ENCODE measurements at regions not wholly inside any gene's neighbourhood (a gene's known extent, or its start where the extent isn't known, plus 50 kb on each side); places are given as distances from the start of the nearest gene placed in this dataset.

- TF ChIP-seq RAD21 (IDR thresholded peaks at IDR 0.05; ENCODE audit: low read depth) (no peak), TCF12 (IDR thresholded peaks at IDR 0.05; ENCODE audit: low read depth) (no peak), MAX (IDR thresholded peaks at IDR 0.05) (no peak), NFIC (IDR thresholded peaks at IDR 0.05) (no peak), EP300 (IDR thresholded peaks at IDR 0.05; ENCODE audit: borderline replicate concordance) (no peak), TAF1 (IDR thresholded peaks at IDR 0.05; ENCODE audit: low read depth) (no peak), YY1 (IDR thresholded peaks at IDR 0.05; ENCODE audit: low read depth) (no peak), ZBTB7A (IDR thresholded peaks at IDR 0.05; ENCODE audit: low read depth) (no peak), CEBPB (IDR thresholded peaks at IDR 0.05) (no peak)
- TF ChIP-seq, protein P1, sequence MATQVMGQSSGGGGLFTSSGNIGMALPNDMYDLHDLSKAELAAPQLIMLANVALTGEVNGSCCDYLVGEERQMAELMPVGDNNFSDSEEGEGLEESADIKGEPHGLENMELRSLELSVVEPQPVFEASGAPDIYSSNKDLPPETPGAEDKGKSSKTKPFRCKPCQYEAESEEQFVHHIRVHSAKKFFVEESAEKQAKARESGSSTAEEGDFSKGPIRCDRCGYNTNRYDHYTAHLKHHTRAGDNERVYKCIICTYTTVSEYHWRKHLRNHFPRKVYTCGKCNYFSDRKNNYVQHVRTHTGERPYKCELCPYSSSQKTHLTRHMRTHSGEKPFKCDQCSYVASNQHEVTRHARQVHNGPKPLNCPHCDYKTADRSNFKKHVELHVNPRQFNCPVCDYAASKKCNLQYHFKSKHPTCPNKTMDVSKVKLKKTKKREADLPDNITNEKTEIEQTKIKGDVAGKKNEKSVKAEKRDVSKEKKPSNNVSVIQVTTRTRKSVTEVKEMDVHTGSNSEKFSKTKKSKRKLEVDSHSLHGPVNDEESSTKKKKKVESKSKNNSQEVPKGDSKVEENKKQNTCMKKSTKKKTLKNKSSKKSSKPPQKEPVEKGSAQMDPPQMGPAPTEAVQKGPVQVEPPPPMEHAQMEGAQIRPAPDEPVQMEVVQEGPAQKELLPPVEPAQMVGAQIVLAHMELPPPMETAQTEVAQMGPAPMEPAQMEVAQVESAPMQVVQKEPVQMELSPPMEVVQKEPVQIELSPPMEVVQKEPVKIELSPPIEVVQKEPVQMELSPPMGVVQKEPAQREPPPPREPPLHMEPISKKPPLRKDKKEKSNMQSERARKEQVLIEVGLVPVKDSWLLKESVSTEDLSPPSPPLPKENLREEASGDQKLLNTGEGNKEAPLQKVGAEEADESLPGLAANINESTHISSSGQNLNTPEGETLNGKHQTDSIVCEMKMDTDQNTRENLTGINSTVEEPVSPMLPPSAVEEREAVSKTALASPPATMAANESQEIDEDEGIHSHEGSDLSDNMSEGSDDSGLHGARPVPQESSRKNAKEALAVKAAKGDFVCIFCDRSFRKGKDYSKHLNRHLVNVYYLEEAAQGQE (IDR thresholded peaks at IDR 0.05; ENCODE audit: low read depth), result no peak
Observed at GRCh38 chr3:147756476-147756875, 347.3 kb downstream of the ZIC1 start.
